ENCODE measurements at regions not wholly inside any gene's neighbourhood (a gene's known extent, or its start where the extent isn't known, plus 50 kb on each side); places are given as distances from the start of the nearest gene placed in this dataset.
"Not testable (repeated sequence)": the region's sequence is repeated elsewhere in the genome, so short reads cannot be mapped to it uniquely, and the experiment has no call there.

DNA sequence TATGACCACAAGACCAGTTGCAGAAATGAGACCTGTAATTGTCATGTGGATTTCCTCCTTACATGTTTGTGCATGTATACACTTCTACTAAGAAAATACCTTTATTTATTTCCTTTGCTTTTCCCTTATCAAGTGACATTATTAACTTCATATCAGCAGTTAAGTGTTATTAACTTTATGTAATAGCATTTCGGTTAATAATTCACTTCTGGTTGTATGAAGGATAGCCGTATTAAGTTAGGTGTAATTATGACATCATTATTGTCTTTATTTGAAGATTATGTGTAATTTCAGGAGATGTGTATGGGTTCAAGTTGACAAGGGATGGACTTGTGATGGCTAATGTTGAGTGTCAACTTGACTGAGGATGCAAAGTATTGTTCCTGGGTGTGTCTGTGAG lies 881.2 kb upstream of the ATXN8OS start:
- no peak overlapping the region for H3K9ac ChIP-seq (ENCODE audit: insufficient read length, low read depth)
- no peaks in the 10 kb centered on the region for H3K36me3 ChIP-seq (ENCODE audit: insufficient read depth, insufficient read length, low read length)
- no peaks in the 10 kb centered on the region for H3K4me1 ChIP-seq (ENCODE audit: insufficient read depth, insufficient read length)
- no peak overlapping the region for H3K4me3 ChIP-seq (ENCODE audit: insufficient read length, low read depth)
- DNase-seq (ENCODE audit: low read depth, low spot score): no peak
- no peaks in the 10 kb centered on the region for H3K9me3 ChIP-seq (ENCODE audit: insufficient read depth, low read length)
- no peaks in the 10 kb centered on the region for H3K27me3 ChIP-seq (ENCODE audit: insufficient read depth, insufficient read length)
- no peak for TF ChIP-seq SUZ12 (IDR thresholded peaks at IDR 0.05; ENCODE audit: extremely low read depth, insufficient read depth, insufficient read length)
- TF ChIP-seq ZNF274 (IDR thresholded peaks at IDR 0.05; ENCODE audit: low read depth, low read length): no peak
- TF ChIP-seq YY1 (IDR thresholded peaks at IDR 0.05; ENCODE audit: insufficient read depth, insufficient read length): no peak

DNA sequence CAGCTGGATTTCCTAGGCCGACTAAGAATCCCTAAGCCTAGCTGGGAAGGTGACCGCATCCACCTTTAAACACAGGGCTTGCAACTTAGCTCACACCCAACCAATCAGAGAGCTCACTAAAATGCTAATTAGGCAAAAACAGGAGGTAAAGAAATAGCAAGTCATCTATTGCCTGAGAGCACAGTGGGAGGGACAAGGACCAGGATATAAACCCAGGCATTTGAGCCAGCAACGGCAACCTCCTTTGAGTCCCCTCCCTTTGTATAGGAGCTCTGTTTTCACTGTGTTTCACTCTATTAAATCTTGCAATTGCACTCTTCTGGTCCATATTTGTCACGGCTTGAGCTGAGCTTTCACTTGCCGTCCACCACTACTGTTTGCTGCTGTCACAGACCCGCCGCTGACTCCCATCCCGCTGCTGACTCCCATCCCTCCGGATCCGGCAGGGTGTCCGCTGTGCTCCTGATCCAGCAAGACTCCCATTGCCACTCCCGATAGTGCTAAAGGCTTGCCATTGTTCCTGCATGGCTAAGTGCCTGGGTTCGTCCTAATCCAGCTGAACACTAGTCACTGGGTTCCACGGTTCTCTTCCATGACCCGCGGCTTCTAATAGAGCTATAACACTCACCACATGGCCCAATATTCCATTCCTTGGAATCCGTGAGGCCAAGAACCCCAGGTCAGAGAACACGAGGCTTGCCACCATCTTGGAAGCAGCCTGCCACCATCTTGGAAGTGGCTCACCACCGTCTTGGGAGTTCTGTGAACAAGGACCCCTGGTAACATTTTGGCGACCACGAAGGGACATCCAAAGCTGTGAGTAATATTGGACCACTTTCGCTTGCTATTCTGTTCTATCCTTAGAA lies 885.8 kb upstream of the ATXN8OS start:
- H3K9me3 ChIP-seq (ENCODE audit: insufficient read depth, low read length); DNase-seq (ENCODE audit: low read depth, low spot score); H3K4me3 ChIP-seq (ENCODE audit: insufficient read length, low read depth); H3K36me3 ChIP-seq (ENCODE audit: insufficient read depth, insufficient read length, low read length); H3K9ac ChIP-seq (ENCODE audit: insufficient read length, low read depth); H3K27me3 ChIP-seq (ENCODE audit: insufficient read depth, insufficient read length); H3K4me1 ChIP-seq (ENCODE audit: insufficient read depth, insufficient read length): not testable (repeated sequence)

DNA sequence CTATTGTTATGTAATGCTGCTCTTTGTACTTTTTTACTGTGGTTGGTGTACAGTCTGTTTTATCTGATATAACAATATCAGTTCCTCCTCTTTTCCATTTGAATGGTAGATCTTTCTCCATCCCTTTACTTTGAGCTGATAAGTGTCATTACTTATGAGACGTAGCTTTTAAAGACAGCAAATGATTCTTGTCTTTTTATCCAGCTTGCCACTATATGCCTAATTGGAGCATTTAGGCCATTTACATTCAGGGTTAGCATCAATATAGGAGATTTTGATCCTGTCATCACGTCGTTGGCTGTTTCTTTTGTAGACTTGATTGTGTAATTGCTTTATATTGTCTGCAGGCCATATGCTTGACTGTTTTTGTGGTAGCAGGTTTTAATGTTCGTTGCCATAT lies 894.2 kb upstream of the ATXN8OS start:
- Histone ChIP-seq H3K36me3 (ENCODE audit: insufficient read depth, insufficient read length, low read length) (no peaks in the 10 kb centered on the region), H3K27me3 (ENCODE audit: insufficient read depth, insufficient read length) (no peaks in the 10 kb centered on the region), H3K4me1 (ENCODE audit: insufficient read depth, insufficient read length) (no peaks in the 10 kb centered on the region), H3K9ac (ENCODE audit: insufficient read length, low read depth) (no peak overlapping the region), H3K4me3 (ENCODE audit: insufficient read length, low read depth) (no peak overlapping the region), H3K9me3 (ENCODE audit: insufficient read depth, low read length) (no peaks in the 10 kb centered on the region)
- no peak for TF ChIP-seq SUZ12 (IDR thresholded peaks at IDR 0.05; ENCODE audit: extremely low read depth, insufficient read depth, insufficient read length)
- no peak for TF ChIP-seq ZNF274 (IDR thresholded peaks at IDR 0.05; ENCODE audit: low read depth, low read length)
- no peak for TF ChIP-seq YY1 (IDR thresholded peaks at IDR 0.05; ENCODE audit: insufficient read depth, insufficient read length)
- DNase-seq (ENCODE audit: low read depth, low spot score): no peak

DNA sequence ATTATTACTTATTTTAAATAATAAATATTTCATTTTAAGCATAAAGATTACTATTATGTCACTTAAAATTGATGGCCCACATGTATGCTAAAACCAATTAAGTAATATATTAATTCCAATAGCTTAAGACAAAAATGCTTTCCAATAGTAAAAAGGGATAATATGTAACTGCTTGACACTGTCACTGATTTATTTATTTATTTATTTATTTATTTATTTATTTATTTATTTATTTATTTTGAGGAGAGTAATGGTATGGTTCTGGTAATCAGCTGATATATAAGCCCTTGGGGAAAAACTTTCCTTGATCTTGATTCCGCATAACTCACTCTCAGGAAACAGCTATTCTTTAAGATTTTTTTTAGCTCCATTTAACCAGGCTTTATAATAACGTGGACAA lies 903.0 kb upstream of the ATXN8OS start:
- no peak for DNase-seq (ENCODE audit: low read depth, low spot score)
- H3K9me3 ChIP-seq (ENCODE audit: insufficient read depth, low read length): no peaks in the 10 kb centered on the region
- no peak overlapping the region for H3K9ac ChIP-seq (ENCODE audit: insufficient read length, low read depth)
- H3K36me3 ChIP-seq (ENCODE audit: insufficient read depth, insufficient read length, low read length): no peaks in the 10 kb centered on the region
- TF ChIP-seq YY1 (IDR thresholded peaks at IDR 0.05; ENCODE audit: insufficient read depth, insufficient read length) (no peak), ZNF274 (IDR thresholded peaks at IDR 0.05; ENCODE audit: low read depth, low read length) (no peak), SUZ12 (IDR thresholded peaks at IDR 0.05; ENCODE audit: extremely low read depth, insufficient read depth, insufficient read length) (no peak)
- no peaks in the 10 kb centered on the region for H3K27me3 ChIP-seq (ENCODE audit: insufficient read depth, insufficient read length)
- no peaks in the 10 kb centered on the region for H3K4me1 ChIP-seq (ENCODE audit: insufficient read depth, insufficient read length)
- no peak overlapping the region for H3K4me3 ChIP-seq (ENCODE audit: insufficient read length, low read depth)

DNA sequence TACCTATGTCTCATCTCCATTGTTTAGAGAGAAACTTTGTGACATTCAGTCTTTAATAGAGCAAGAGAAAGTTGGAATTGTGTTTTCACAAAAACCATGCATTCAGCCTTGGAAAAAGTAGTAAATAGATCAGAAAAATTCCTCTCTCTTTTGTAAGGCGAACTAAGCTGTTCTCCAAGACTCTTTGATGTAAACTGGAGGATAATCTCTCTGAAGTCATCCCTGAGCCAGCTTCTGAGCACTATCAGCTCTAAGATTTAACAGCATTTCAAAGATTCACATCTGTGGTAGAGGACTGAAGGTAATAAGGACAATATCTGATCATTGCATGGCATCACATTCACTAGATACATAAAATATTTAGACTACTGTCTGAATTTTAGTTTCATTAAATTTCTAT lies 904.6 kb upstream of the ATXN8OS start:
- H3K4me1 ChIP-seq (ENCODE audit: insufficient read depth, insufficient read length): no peaks in the 10 kb centered on the region
- no peak for DNase-seq (ENCODE audit: low read depth, low spot score)
- no peak overlapping the region for H3K4me3 ChIP-seq (ENCODE audit: insufficient read length, low read depth)
- H3K9ac ChIP-seq (ENCODE audit: insufficient read length, low read depth): no peak overlapping the region
- no peaks in the 10 kb centered on the region for H3K36me3 ChIP-seq (ENCODE audit: insufficient read depth, insufficient read length, low read length)
- no peak for TF ChIP-seq YY1 (IDR thresholded peaks at IDR 0.05; ENCODE audit: insufficient read depth, insufficient read length)
- no peaks in the 10 kb centered on the region for H3K27me3 ChIP-seq (ENCODE audit: insufficient read depth, insufficient read length)
- H3K9me3 ChIP-seq (ENCODE audit: insufficient read depth, low read length): no peaks in the 10 kb centered on the region

DNA sequence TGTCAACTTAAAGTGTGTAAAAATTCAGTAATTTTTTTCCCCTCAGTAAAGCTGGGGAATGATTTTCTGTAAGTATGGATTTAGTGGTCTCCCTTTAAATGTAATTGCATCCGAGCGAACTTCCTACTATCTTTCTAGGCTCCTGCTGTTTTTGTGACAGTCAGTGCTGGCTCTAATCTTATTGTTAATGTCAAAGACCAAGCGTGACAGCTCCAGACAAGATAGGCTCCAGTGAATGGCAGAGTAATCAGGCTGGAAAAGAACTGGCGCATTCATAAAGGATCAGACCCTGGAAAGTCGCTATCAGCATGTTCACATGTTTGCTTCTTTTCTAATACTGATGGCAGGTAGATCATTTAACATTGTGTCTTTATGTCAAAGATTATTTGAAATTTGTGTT lies 908.0 kb upstream of the ATXN8OS start:
- no peaks in the 10 kb centered on the region for H3K27me3 ChIP-seq (ENCODE audit: insufficient read depth, insufficient read length)
- no peaks in the 10 kb centered on the region for H3K9me3 ChIP-seq (ENCODE audit: insufficient read depth, low read length)
- no peaks in the 10 kb centered on the region for H3K36me3 ChIP-seq (ENCODE audit: insufficient read depth, insufficient read length, low read length)
- no peak for DNase-seq (ENCODE audit: low read depth, low spot score)
- H3K9ac ChIP-seq (ENCODE audit: insufficient read length, low read depth): no peak overlapping the region
- H3K4me3 ChIP-seq (ENCODE audit: insufficient read length, low read depth): no peak overlapping the region
- no peaks in the 10 kb centered on the region for H3K4me1 ChIP-seq (ENCODE audit: insufficient read depth, insufficient read length)
- TF ChIP-seq ZNF274 (IDR thresholded peaks at IDR 0.05; ENCODE audit: low read depth, low read length) (no peak), SUZ12 (IDR thresholded peaks at IDR 0.05; ENCODE audit: extremely low read depth, insufficient read depth, insufficient read length) (no peak), YY1 (IDR thresholded peaks at IDR 0.05; ENCODE audit: insufficient read depth, insufficient read length) (no peak)

DNA sequence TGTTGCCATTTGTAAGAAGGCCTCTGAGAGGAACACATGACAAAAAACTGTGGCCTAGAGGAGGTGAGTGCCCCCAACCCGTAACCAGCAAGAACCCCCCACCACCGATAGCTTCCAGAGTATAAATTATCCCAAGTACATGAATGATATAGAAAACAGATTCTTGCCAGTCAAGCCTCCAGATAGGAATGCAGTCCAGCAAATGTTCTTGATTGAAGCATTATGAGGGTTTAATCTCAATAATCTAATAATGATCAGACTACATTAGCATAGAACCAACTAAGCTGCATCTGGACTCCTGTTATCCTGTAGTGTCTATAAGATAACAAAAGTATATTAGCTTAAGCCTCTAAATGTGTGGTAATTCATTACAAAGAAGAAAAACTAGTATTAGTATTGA lies 908.9 kb upstream of the ATXN8OS start:
- TF ChIP-seq SUZ12 (IDR thresholded peaks at IDR 0.05; ENCODE audit: extremely low read depth, insufficient read depth, insufficient read length): no peak
- TF ChIP-seq ZNF274 (IDR thresholded peaks at IDR 0.05; ENCODE audit: low read depth, low read length): no peak
- no peak for TF ChIP-seq YY1 (IDR thresholded peaks at IDR 0.05; ENCODE audit: insufficient read depth, insufficient read length)
- DNase-seq (ENCODE audit: low read depth, low spot score): no peak

More for the DNA sequence above, 908.9 kb upstream of the ATXN8OS start:
- no peaks in the 10 kb centered on the region for H3K9me3 ChIP-seq (ENCODE audit: insufficient read depth, low read length)
- H3K27me3 ChIP-seq (ENCODE audit: insufficient read depth, insufficient read length): no peaks in the 10 kb centered on the region
- no peak overlapping the region for H3K9ac ChIP-seq (ENCODE audit: insufficient read length, low read depth)
- no peaks in the 10 kb centered on the region for H3K36me3 ChIP-seq (ENCODE audit: insufficient read depth, insufficient read length, low read length)
- H3K4me3 ChIP-seq (ENCODE audit: insufficient read length, low read depth): no peak overlapping the region
- H3K4me1 ChIP-seq (ENCODE audit: insufficient read depth, insufficient read length): no peaks in the 10 kb centered on the region
